Right lobe of liver (tissue), 4 donors: ENCODE measurements at regions not wholly inside any gene's neighbourhood (a gene's known extent, or its start where the extent isn't known, plus 50 kb on each side); places are given as distances from the start of the nearest gene placed in this dataset.

ENCODE experiments used
- POLR2A ChIP-seq: fragments of 450-650 bp; IDR thresholded peaks from one replicate; pipeline ENCODE4 v1.6.1; 2017; ENCODE audit warnings: antibody characterized with exemption, mild to moderate bottlenecking
- TF ChIP-seq, protein P1 (sequence below), 4 donors: fragments of 200-600 bp in 3 of 4; fragments of 450-650 bp in 1 of 4; IDR thresholded peaks; one replicate each; pipeline versions ENCODE4 v1.5.1 to v1.8.0; 2016 to 2022; ENCODE audit warnings: antibody characterized with exemption in 4 of 4, mild to moderate bottlenecking in 2 of 4
- donor health status: DM: no; HTN: no; CAD: no.
- donor health status: DM: no; HTN: no; CAD: no.
- donor health status: DM: no; HTN: yes; CAD: no.

DNA sequence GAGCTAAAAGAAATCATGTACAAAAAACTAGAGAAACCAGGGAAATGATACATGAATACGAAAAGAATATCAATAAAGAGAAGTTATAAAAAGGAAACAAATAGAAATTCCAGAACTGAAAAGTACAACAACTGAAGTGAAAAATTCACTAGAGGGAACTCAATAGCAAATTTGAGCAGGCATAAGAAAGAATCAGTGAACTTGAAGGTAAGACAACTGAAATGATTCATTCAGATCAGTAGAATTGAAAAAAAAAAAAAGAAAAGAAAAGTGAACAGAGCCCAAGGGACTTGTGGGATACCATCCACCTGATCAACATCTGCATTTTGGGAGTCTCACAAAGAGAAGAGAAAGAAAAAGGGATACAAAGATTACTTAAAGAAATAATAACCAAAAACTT is 78.3 kb downstream of the HHEX start:
- TF ChIP-seq, protein P1, sequence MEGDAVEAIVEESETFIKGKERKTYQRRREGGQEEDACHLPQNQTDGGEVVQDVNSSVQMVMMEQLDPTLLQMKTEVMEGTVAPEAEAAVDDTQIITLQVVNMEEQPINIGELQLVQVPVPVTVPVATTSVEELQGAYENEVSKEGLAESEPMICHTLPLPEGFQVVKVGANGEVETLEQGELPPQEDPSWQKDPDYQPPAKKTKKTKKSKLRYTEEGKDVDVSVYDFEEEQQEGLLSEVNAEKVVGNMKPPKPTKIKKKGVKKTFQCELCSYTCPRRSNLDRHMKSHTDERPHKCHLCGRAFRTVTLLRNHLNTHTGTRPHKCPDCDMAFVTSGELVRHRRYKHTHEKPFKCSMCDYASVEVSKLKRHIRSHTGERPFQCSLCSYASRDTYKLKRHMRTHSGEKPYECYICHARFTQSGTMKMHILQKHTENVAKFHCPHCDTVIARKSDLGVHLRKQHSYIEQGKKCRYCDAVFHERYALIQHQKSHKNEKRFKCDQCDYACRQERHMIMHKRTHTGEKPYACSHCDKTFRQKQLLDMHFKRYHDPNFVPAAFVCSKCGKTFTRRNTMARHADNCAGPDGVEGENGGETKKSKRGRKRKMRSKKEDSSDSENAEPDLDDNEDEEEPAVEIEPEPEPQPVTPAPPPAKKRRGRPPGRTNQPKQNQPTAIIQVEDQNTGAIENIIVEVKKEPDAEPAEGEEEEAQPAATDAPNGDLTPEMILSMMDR (IDR thresholded peaks at IDR 0.05): no peak
- no peak for TF ChIP-seq POLR2A
